Stimulated activated CD4-positive, alpha-beta T cell treated with anti-CD3 and anti-CD28 coated beads, Interleukin-1b, Interleukin-23, amount 100 ng/mL, for 4 hours (primary cell): ENCODE measurements at regions not wholly inside any gene's neighbourhood (a gene's known extent, or its start where the extent isn't known, plus 50 kb on each side); places are given as distances from the start of the nearest gene placed in this dataset.

Source experiments
- DNase-seq, 2 donors: peaks; one replicate each; pipeline ENCODE4 v3.0.0-alpha.2; 2020; ENCODE audit warnings: low read depth in 2 of 2

- DNase-seq = no peak
Observed at GRCh38 chr9:117860849-117861248, 156.6 kb downstream of the TLR4 start.

GRCh38 chr9:117864385-117865057, 160.3 kb downstream of the TLR4 start:
- DNase-seq = no peak

GRCh38 chr9:117868594-117868993, 164.4 kb downstream of the TLR4 start:
- no peak for DNase-seq

GRCh38 chr9:117869287-117869686, 165.1 kb downstream of the TLR4 start:
- no peak for DNase-seq

- no peak for DNase-seq
Observed at GRCh38 chr9:117869712-117870111, 165.5 kb downstream of the TLR4 start.

- DNase-seq = no peak
Observed at GRCh38 chr9:117873664-117874063, 169.5 kb downstream of the TLR4 start.

GRCh38 chr9:117875886-117876285, 171.7 kb downstream of the TLR4 start:
- DNase-seq = no peak

GRCh38 chr9:117882171-117882570, 178.0 kb downstream of the TLR4 start:
- no peak for DNase-seq

GRCh38 chr9:117886616-117887015, 182.4 kb downstream of the TLR4 start:
- DNase-seq = no peak

- no peak for DNase-seq
Observed at GRCh38 chr9:117887383-117887782, 183.2 kb downstream of the TLR4 start.

- no peak for DNase-seq
Observed at GRCh38 chr9:117887941-117888340, 183.7 kb downstream of the TLR4 start.

- no peak for DNase-seq
Observed at GRCh38 chr9:117903453-117903852, 199.2 kb downstream of the TLR4 start.

- DNase-seq = no peak
Observed at GRCh38 chr9:117906763-117907162, 202.6 kb downstream of the TLR4 start.

- DNase-seq = no peak
Observed at GRCh38 chr9:117907420-117907819, 203.2 kb downstream of the TLR4 start.

- no peak for DNase-seq
Observed at GRCh38 chr9:117916291-117916690, 212.1 kb downstream of the TLR4 start.

GRCh38 chr9:117917873-117918272, 213.7 kb downstream of the TLR4 start:
- no peak for DNase-seq

GRCh38 chr9:117919538-117919937, 215.3 kb downstream of the TLR4 start:
- DNase-seq = no peak

GRCh38 chr9:117926031-117926658, 221.9 kb downstream of the TLR4 start:
- no peak for DNase-seq

GRCh38 chr9:117927354-117927753, 223.2 kb downstream of the TLR4 start:
- no peak for DNase-seq

GRCh38 chr9:117929868-117930267, 225.7 kb downstream of the TLR4 start:
- no peak for DNase-seq

GRCh38 chr9:117932585-117932984, 228.4 kb downstream of the TLR4 start:
- no peak for DNase-seq

GRCh38 chr9:117936185-117937130, 232.3 kb downstream of the TLR4 start:
- no peak for DNase-seq

GRCh38 chr9:117938086-117938485, 233.9 kb downstream of the TLR4 start:
- DNase-seq = no peak
